Right lobe of liver (tissue), 4 donors: ENCODE measurements at regions not wholly inside any gene's neighbourhood (a gene's known extent, or its start where the extent isn't known, plus 50 kb on each side); places are given as distances from the start of the nearest gene placed in this dataset.

Experiments used
- POLR2A ChIP-seq: fragments of 450-650 bp; IDR thresholded peaks from one replicate; pipeline ENCODE4 v1.6.1; 2017; ENCODE audit warnings: antibody characterized with exemption, mild to moderate bottlenecking
- TF ChIP-seq, protein P1 (sequence below), 4 donors: fragments of 200-600 bp in 3 of 4; fragments of 450-650 bp in 1 of 4; IDR thresholded peaks; one replicate each; pipeline versions ENCODE4 v1.5.1 to v1.8.0; 2016 to 2022; ENCODE audit warnings: antibody characterized with exemption in 4 of 4, mild to moderate bottlenecking in 2 of 4
- donor health status: DM: no; HTN: no; CAD: no.
- donor health status: DM: no; HTN: no; CAD: no.
- donor health status: DM: no; HTN: yes; CAD: no.

DNA sequence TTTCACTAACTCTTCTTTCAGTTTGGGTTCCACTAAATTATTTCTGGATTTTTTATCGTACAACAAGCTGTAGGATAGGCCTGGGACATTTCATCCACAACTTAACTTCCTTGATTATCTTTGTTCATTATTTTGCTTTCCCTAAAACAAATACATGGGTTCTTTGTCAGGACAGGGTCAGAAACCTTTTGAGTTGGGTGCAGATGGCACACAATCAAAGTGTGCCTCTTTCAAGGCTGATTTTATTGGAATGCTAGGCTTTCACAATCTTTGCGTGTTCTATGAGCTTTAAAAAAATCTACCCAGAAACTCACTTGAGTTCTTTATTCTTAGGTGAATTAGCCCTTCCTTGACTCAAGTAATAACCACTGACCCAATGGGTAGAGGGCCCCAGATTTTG is 348.4 kb downstream of the FAM47B start:
- TF ChIP-seq, protein P1, sequence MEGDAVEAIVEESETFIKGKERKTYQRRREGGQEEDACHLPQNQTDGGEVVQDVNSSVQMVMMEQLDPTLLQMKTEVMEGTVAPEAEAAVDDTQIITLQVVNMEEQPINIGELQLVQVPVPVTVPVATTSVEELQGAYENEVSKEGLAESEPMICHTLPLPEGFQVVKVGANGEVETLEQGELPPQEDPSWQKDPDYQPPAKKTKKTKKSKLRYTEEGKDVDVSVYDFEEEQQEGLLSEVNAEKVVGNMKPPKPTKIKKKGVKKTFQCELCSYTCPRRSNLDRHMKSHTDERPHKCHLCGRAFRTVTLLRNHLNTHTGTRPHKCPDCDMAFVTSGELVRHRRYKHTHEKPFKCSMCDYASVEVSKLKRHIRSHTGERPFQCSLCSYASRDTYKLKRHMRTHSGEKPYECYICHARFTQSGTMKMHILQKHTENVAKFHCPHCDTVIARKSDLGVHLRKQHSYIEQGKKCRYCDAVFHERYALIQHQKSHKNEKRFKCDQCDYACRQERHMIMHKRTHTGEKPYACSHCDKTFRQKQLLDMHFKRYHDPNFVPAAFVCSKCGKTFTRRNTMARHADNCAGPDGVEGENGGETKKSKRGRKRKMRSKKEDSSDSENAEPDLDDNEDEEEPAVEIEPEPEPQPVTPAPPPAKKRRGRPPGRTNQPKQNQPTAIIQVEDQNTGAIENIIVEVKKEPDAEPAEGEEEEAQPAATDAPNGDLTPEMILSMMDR (IDR thresholded peaks at IDR 0.05), result no peak
- no peak for TF ChIP-seq POLR2A
